Astrocyte (in vitro differentiated cells and primary cell): ENCODE measurements at regions not wholly inside any gene's neighbourhood (a gene's known extent, or its start where the extent isn't known, plus 50 kb on each side); places are given as distances from the start of the nearest gene placed in this dataset.

Experiments
- EZH2 ChIP-seq: IDR thresholded peaks from 2 replicates; pipeline ENCODE4 v1.6.1; 2012; ENCODE audit warnings: mild to moderate bottlenecking, low read length, inconsistent platforms; ENCODE audit not compliant: insufficient read depth
- TF ChIP-seq, protein P1 (sequence below): IDR thresholded peaks from 2 replicates; pipeline ENCODE4 v1.5.1; 2011; ENCODE audit warnings: low read depth, mild to moderate bottlenecking, inconsistent platforms, low read length, moderate library complexity; ENCODE audit not compliant: insufficient read depth

DNA sequence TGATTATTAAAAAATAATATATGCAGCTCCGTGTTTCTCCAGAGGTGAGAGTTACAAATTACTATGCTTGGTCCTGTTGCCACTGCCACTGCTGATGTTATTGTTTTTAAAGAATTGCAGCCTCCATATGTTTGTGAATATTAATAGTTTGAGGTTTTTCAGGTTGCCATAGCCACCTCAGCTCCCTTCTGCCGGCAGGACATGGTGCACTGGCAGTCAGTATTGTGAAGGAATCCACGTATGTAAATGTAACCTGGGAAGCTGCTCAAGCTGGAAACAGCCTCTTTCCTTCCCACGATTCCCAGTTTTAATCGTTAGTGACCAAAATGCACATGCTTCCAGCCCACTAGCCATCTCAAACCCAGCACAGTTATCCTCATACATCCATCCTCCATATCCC lies 184.4 kb upstream of the CCNG1 start:
- TF ChIP-seq, protein P1, sequence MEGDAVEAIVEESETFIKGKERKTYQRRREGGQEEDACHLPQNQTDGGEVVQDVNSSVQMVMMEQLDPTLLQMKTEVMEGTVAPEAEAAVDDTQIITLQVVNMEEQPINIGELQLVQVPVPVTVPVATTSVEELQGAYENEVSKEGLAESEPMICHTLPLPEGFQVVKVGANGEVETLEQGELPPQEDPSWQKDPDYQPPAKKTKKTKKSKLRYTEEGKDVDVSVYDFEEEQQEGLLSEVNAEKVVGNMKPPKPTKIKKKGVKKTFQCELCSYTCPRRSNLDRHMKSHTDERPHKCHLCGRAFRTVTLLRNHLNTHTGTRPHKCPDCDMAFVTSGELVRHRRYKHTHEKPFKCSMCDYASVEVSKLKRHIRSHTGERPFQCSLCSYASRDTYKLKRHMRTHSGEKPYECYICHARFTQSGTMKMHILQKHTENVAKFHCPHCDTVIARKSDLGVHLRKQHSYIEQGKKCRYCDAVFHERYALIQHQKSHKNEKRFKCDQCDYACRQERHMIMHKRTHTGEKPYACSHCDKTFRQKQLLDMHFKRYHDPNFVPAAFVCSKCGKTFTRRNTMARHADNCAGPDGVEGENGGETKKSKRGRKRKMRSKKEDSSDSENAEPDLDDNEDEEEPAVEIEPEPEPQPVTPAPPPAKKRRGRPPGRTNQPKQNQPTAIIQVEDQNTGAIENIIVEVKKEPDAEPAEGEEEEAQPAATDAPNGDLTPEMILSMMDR, result no peak
- no peak for TF ChIP-seq EZH2
